Fibroblast of mammary gland (primary cell): ENCODE measurements at regions not wholly inside any gene's neighbourhood (a gene's known extent, or its start where the extent isn't known, plus 50 kb on each side); places are given as distances from the start of the nearest gene placed in this dataset.

Experiments
- DNase-seq: peaks from one replicate; pipeline ENCODE4 v3.0.0-alpha.2; 2010; ENCODE audit warnings: low read depth
- H3K4me3 ChIP-seq: 2 replicates; pipeline ENCODE4 v1.5.1; 2011; ENCODE audit warnings: low read depth, mild to moderate bottlenecking, low read length, moderate library complexity; ENCODE audit not compliant: control insufficient read depth
- CTCF ChIP-seq: conservative IDR thresholded peaks from 2 replicates; pipeline ENCODE4 v1.5.1; 2011; ENCODE audit warnings: low read depth, low read length, inconsistent platforms; ENCODE audit not compliant: control insufficient read depth, insufficient read depth

GRCh38 chr11:11077898-11078297 is 220.0 kb upstream of the ZBED5 start:
- H3K4me3 ChIP-seq = no peak overlapping the region
- DNase-seq = no peak
- no peak for TF ChIP-seq CTCF

- DNase-seq = no peak
Observed at GRCh38 chr11:11076879-11077278, 219.0 kb upstream of the ZBED5 start.

GRCh38 chr11:11076276-11076675 is 218.4 kb upstream of the ZBED5 start:
- H3K4me3 ChIP-seq = no peak overlapping the region
- DNase-seq = no peak
- TF ChIP-seq CTCF = no peak

More at GRCh38 chr11:11076879-11077278, 219.0 kb upstream of the ZBED5 start:
- TF ChIP-seq CTCF = no peak
- no peak overlapping the region for H3K4me3 ChIP-seq

GRCh38 chr11:11075515-11076171 is 217.8 kb upstream of the ZBED5 start:
- no peak for TF ChIP-seq CTCF
- no peak overlapping the region for H3K4me3 ChIP-seq
- no peak for DNase-seq

- no peak overlapping the region for H3K4me3 ChIP-seq
- no peak for TF ChIP-seq CTCF
- no peak for DNase-seq
Observed at GRCh38 chr11:11074686-11075335, 217.0 kb upstream of the ZBED5 start.

GRCh38 chr11:11073996-11074395 is 216.1 kb upstream of the ZBED5 start:
- no peak for DNase-seq
- no peak overlapping the region for H3K4me3 ChIP-seq
- TF ChIP-seq CTCF = no peak
